GM21786 (cell line): ENCODE measurements at regions not wholly inside any gene's neighbourhood (a gene's known extent, or its start where the extent isn't known, plus 50 kb on each side); places are given as distances from the start of the nearest gene placed in this dataset.
"Not testable (repeated sequence)": the region's sequence is repeated elsewhere in the genome, so short reads cannot be mapped to it uniquely, and the experiment has no call there.

Experiments used
- ATAC-seq: cut with Tn5 transposase; IDR thresholded peaks from one replicate; pipeline ENCODE4 v1.9.1; 2021; ENCODE audit not compliant: unreplicated experiment

DNA sequence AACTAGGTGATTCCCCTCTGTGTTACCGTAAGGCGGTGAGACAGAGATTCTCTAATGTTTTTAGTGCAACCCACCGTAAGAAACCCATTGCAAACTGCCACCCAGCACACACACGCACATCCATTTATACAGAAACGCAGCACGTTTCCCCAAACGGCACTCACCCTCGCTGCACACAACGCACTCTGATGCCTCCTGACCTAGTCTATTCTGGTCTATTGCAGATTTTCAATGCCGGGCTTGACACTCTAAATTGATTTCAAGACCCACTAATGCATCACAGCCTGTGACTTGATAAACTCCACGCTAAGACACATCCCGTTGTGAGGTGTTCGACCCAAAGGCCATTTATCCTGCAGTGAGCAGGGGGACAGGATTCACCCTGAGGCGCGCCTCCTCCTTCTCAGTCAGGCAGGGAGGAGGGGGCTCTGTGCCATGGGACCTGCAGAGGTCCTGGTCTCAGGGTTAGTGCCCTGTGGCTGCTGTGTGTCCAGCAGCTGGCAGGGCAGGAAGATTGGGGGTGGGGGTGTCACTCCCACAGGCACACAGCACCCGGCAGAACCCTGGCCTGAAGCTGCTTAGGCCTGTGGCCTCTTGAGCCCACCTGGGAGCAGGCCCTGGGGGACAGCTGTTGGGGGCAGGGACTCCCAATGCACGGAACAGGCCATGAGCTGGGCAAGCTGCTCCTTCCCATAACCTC, 335.6 kb downstream of the PREX1 start:
- ATAC-seq, result no peak

DNA sequence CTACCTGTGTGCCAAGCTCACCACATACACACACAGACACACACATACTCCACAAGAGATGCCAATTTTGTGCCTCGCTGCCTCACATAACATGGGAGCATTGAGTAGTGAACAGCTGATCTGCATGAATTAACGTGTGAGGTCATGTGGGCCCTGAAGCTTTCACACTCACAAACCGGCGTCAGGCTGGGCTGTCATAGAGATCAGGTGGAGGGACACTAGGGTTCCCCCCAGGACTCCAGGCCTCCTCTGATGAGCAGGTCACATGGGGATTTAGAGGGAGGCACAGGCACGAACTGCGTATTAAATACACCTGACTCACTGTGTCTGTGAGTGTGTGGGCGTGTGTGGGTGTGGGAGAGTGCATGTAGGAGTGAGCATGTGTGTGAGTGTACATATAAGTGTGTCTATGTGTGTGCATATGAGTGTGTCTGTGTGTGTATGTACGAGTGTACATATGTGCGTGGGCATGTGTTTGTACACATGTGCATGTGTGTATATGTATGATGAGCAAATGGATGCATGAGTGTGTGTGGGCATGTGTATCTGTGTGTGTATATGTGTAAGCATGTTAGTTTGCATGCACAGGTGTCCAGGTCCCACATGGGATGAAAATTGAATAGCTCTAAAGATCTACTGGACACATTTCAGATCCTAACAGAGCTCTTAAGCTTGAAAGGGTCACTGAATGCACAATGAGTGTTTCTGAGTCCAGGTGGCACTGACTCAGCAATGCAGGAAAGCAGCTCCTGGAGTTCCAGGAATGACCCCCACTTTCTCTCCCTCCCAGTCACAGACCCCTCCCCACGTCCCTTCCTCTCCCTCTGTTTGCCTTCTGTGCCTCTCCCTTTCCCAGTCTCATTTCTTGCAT, 336.6 kb downstream of the PREX1 start:
- no peak for ATAC-seq

DNA sequence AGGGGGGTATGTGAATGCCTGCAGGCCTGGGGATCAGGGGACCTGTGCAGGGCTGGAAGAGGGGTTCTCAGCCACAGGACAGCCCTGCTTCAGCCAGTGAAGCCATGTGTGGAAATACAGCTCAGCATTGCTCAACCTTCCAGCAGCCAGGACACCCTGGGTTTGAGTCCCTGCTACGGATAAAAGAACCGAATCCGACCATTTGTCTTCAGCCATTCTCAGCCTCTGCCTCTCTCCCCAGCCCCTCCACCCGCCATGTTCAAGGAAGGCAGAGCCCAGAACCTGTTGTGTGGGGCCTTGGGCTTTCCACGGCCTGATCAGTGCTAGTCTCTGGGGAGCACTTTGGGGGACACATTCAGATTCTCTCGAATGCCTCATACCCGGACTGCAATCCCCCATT, 337.5 kb downstream of the PREX1 start:
- not testable (repeated sequence) for ATAC-seq

DNA sequence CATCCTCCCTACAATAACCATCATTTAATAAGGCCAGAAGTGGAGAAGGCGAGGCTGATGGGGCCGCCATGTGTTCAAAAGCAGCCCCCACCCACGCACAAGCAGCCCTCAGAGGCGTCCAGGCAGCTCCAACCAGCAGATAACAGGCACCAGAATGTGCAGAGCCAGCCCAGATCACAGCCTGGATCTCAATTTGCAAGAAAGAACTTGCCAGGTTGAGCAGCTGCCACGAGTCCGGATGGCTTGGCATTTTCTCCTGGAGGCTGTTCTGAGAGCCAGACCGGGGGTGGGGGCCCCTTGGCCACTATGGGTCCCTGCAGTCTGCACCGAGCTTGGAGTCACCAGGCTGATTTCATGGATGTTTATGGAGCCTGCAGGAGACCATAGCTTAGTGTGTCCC, 338.1 kb downstream of the PREX1 start:
- ATAC-seq, result no peak

DNA sequence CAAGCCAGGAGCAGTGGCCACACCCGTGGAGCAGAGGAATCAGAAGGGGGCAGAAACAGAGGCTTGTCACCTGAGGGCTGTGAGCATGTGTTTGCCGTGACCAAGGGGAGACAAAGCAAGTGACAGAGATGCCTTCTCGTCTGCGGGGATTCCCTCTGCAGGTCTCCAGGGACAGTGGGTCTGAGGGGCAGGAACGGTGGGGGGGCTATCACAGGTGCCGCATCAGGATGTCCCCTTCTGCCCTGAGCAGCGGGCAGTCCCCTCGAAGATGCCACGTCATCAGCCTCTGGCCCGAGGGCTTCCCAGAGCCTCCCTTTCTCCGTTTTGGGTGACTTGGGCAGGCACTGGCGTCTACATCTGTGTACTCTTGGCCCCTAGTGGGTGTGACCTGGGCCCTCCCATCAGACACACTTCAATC, 338.7 kb downstream of the PREX1 start:
- ATAC-seq, result peak; percentile 44

DNA sequence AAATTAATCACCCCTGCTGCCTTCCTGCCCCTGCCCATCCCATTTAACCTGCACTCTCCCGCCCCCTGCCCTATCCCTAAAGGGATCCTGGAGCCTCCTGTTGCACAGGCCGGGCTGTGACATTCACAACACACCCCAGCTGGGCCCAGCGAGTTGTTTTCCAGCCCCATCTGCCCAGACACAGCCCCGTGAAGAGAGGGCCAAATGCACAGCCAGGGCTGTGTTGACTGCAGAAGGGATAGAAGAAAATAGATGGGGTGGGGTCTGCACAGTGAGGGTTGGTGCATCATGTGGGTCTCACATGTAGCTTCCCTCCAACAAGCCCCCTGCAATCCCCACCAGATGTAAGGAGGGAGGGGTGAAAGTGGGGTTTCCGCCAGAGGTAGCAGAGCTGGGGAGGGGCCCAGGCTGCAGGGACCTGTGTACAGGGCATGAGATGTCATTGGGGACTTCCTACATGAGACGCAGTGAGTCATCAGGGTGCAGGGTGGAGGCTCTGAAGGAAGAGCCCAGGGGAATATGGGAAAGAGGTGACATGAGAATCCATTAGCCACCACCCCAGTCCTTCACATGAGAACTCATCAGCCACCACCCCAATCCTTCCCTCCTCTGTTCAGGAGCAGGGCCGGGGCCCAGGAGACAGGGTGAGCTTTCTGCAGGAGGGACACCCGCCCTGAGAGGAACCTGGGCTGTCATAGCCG, 339.3 kb downstream of the PREX1 start:
- peak; percentile 47 for ATAC-seq

DNA sequence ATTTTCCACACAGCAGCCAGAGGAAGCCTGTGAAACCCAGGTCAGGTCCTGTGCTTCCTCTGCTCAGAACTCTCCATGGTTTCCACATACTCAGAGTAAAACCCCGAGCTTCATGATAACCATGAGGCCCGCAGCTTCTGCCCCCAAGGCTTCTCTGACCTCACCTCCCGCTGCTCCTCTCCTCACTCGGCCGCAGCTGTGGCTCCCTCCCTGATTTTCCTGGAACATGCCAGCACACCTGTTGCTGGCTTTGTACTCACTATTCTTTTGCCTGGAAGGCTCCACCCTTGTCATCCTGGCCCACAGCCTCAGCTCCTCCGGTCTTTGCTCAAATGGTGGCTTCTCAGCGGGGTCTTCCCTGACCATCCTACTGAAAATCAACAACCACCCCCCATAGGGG, 341.7 kb downstream of the PREX1 start:
- no peak for ATAC-seq

DNA sequence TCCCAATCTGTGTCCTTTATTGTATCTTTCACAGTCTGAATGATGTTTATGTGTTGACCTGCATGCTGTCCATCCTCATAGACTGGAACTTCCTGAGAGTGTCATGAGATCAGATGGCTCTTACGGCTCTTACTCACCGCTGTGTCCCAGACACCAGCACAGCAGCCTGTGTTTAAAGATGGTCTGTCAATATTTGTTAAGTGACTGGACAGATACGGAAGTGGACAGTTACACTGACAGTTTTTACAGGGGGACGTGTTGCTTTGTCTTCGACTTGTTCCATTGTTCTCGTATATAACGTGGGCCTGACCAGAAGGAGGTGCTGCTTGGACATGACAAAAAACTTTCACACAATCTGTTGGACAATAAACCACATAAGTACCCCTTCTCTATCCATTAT, 342.6 kb downstream of the PREX1 start:
- ATAC-seq, result not testable (repeated sequence)

DNA sequence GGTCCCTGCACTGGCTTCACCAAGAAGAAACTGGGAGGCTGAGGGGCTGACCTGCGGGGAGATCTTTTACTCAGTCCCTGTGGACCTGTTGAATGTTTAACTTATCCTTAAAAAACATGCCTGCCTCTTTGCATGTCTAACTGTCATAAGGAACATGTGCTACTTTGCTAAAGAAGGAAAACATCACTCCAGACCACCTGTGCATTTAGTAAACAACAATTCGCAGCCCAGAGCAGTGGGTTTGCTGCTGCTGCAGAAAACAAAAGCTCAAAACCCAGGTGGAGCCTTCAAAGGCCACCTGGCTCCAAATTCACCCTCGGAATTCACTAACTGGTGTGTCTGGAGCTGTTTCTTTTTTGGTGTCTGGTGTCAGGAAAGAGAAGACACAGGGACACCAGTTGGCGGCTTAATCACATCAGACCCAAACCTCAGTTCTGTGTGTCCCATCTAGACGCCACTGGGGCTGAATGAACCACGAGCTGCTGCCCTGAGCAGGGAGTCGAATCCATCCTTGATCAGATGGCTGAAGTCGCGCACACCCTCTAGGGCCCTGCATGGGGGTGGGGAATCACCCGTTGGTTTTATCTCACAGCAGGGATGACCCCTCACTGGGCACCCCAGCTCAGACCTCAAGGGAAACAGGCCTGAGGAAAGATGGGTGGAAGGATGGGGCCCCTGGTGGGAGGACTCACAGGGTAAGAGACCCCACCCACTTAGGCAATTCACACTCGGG, 344.3 kb downstream of the PREX1 start:
- no peak for ATAC-seq

DNA sequence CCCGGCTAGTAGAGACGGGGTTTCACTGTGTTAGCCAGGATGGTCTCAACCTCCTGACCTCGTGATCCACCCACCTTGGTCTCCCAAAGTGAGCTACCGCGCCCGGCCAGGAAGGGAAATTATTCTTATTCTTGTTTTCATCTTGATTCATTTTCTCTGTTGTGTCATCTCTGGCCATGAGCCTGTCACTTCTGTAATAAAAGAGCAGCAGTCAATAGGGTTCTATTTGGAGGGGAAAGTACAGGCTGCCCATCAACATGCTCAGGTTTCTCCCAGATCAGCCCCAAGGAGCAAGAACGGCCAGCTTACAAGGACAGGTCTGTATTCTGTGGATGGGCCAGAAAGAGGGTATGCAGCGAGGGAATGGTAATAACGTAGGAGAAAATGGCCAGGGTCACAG, 345.0 kb downstream of the PREX1 start:
- ATAC-seq, result no peak

DNA sequence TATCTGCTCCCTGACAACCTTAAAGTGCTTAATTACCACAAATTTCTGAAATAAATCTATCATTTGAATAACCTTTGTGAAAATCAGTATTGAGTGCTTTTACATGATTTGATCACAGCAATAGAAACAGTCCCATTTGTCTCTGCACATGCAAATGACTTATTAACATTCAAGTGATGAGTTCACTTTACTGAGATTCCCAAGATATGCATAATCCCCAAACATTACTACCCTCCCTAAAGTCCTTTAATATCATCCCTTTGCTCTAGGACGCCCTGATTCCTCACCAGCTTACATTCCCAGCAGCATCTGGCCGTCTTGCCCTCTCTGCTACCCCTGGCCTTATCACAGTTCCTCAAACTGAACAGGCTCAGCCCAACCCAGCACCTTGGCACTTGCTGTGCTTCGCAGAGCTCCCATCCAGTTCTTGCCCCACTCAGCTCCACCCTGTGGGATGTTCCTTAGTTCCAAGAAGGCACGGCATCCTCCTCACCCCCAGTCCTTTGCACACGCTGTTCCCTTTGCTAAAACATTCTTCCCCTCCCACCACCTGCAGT, 347.5 kb downstream of the PREX1 start:
- ATAC-seq, result no peak

DNA sequence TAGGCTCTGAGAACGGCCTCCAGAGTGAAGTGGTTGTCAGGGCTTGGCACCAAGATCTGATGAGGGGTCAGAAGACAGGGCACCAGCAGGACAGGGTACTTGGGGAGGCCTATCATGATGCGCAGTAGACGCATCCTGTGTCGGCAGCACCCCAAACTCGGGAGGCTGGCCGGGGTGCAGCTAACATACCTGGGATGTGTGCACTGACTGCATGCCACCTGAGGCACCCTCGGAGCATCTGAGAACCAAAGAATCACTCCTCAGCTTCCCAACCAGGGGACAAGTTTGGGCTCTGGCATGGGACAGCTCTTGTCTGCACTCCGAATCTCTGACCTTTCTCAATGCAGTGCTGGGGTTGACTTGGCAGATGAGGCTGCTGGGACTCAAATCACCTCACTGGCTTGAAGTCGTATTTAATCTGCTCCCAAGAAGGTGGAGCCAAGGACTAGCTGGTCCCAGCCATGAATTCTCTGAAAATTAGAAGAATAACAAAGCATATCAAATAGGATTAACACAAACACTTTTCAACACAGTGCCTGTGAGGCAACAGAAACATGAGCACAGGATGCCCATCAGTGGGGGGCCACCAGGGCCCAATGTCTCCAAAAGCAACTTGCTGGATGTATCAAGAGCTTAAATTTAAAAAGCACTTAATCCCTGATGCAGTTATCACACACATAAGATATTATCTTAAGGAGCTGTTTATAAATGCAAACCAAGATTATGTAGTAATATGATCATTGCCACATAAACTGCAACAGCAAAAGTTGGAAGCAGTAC, 348.8 kb downstream of the PREX1 start:
- ATAC-seq, result no peak

DNA sequence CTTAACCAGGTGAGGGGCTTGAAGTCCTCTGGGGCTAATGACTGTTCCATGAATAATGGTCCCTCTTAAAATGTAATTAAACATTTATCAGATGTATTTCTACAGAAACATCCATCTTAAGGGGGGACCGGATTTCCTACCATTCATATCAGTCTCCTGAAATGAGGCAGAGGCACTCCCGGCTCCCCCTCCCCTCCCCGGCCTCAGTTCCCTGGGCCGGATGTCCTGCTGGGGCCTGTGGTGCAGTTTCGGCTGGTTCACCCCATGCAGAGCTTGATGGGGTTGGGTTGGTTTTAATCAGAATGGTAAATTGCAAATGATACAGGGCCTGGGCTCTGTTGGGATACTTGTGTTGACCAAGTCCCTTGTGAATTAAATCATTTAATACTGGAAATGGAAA, 349.4 kb downstream of the PREX1 start:
- ATAC-seq, result no peak

DNA sequence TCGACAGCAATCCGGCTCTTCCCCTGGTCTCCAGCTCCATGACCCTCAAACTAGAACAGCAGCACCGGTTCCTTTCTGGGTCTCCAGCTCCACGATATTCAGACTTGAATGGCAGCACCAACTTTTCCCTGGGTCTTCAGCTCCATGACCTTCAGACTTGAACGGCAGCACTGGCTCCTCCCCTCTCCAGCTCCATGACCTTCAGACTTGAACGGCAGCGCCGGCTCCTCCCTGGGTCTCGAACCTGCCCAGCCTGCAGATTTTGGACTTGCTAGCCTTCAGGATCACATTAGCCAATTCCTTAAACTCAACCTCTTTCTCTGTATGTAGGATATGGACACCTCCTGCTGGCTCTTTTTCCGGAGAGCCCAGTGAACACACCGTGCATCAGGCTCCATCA, 350.9 kb downstream of the PREX1 start:
- ATAC-seq, result no peak

DNA sequence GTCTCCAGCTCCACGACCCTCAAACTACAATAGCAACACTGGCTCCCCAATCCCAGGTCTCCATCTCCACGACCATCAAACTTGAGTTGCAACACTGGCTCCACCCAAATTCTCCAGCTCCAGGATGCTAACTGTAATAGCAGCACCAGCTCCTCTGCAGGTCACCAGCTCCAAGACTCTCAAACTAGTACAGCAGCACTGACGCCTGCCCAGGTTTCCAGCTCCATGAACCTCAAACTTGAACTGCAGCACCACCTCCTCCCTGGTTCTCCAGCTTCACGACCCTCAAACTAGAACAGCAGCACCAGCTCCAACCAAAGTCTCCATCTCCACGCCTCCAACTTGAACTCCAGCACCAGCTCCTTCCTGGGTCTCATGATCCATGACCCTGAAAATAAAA, 353.8 kb downstream of the PREX1 start:
- no peak for ATAC-seq

DNA sequence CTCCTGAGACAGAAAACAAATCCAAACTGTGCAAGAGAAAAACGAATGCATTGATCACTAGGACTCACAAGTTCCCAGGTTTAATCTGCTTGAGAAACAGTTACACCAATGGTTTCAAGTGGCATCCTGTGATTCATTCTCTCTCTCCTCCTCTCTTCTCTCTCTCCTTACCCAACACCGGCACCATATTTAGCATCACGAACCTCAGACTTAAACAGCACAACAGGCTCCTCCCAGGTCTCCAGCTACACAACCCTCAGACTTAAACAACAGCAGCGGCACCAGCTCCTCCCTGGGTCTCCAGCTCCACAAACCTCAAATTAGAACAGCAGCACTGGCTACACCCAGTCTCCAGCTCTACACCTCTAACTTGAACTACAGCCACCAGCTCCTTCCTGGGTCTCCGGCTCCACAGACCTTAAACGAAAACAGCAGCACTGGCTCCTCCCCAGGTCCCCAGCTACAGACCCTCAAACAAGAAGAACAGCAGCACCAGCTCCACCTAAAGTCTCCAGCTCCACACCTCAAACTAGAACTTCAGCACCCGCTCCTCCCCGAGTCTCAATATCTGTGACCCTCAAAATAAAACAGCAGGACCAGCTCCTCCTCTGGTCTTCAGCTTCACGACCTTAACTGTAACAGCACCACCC, 355.9 kb downstream of the PREX1 start:
- ATAC-seq, result no peak

DNA sequence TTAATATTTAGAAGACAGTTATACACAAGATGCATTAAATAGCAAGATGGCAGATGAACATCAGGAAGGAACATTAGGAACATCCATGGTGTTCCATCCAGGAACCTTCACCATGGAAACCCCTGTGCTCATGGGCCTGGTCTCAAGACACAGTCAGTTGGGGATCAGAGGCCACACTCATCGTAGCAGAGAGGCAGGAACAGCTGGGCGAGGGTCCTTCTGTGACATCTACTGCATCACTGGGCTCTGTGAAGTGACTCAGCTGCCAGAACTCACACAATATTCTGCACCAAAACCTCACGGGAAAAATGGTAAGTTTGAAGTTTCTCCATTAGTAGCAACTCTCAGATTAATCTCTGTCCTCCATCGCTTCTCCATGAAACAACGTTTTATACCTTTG, 356.6 kb downstream of the PREX1 start:
- no peak for ATAC-seq

DNA sequence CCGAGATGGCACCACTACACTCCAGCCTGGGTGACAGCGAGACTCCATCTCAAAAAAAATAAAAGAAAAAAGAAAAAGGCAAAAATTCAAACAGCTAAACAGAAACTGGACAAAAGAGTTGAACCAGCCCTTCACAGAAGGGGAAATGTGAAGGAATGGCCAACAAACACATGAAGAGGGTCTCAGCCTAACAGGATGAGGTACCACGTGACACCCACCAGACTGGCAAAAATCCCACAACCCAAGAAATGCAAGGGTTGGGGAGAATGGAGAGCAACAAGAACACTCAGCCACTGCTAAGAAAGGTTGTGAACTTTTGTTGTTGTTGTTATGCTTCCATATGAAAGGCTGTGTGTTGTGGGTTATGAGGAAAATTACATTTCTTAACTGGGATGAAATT, 357.7 kb downstream of the PREX1 start:
- ATAC-seq, result no peak

DNA sequence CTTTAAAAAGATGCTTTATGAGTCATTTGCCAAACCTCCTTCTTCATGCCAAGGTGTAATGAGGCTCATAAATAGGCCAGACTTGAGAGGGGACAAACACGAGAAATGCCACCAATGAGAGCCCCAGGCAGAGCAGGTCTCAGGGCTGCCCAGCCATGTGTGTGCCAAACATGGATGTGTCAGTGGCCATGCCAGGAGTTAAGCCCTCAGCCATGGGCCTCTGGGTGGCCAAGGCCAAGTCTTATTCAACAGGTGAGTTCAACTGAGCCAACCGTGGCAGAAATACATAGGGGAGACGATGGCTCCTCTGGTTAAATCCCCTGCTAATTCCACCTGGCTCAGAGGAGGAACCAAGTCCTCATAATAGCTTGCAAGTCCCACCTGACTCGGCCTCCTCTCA, 358.8 kb downstream of the PREX1 start:
- ATAC-seq, result no peak

DNA sequence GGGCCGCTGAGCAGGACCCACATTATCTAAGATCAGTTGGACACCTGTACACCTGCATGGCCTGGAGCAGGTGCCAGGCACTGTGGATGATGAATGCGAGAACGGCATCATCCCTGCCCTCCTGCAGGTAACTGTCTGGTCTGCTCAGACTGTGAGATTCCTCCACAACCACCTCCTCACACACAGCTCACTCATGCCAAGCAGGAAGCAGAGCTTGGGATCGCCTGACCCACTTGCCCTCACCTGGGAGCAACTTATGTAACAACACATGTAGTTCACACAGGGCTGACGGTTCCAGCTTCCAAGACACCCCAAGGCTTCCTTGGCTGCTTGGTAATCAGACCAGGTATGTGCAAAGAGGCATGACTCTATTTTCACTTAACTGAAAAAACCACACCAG, 359.2 kb downstream of the PREX1 start:
- ATAC-seq, result no peak
